K562 (cell line): ENCODE measurements at regions not wholly inside any gene's neighbourhood (a gene's known extent, or its start where the extent isn't known, plus 50 kb on each side); places are given as distances from the start of the nearest gene placed in this dataset.

ENCODE experiments used
- FOS ChIP-seq: IDR thresholded peaks from 3 replicates; pipeline ENCODE4 v1.6.1; 2011; ENCODE audit not compliant: insufficient read length; ENCODE audit errors: extremely low read depth
- OTX1 ChIP-seq: fragments of 450-650 bp; formaldehyde crosslinking; IDR thresholded peaks from 2 replicates; pipeline ENCODE4 v1.4.0; 2022; ENCODE audit warnings: mild to moderate bottlenecking
- RCOR1 ChIP-seq, 2 experiments: IDR thresholded peaks; 2 replicates each; pipeline ENCODE4 v1.6.1; 2012; ENCODE audit warnings: low read depth in 2 of 2, low read length in 2 of 2, borderline replicate concordance in 1 of 2, improper control_type of control experiment in 1 of 2
- SFPQ ChIP-seq: fragments of 200-400 bp; formaldehyde crosslinking; IDR thresholded peaks from 2 replicates; pipeline ENCODE4 v1.6.1; 2017; ENCODE audit warnings: mild to moderate bottlenecking, low read depth, low read length, moderate library complexity
- ZBTB40 ChIP-seq, 2 experiments: fragments of 450-650 bp in 1 of 2; sonication (generic) in 1 of 2; formaldehyde crosslinking in 1 of 2; IDR thresholded peaks; 2 replicates each; pipeline versions ENCODE4 v1.7.1 to v1.9.0; 2016 to 2022; ENCODE audit warnings: inconsistent platforms in 1 of 2, mild to moderate bottlenecking in 1 of 2, missing genetic modification reagents in 1 of 2
- ZBTB5 ChIP-seq: fragments of 450-650 bp; IDR thresholded peaks from 2 replicates; pipeline ENCODE4 v1.6.1; 2017; ENCODE audit warnings: antibody characterized with exemption
- TF ChIP-seq, protein P1 (sequence below), 3 experiments: IDR thresholded peaks in 2 of 3; conservative IDR thresholded peaks in 1 of 3; 2 replicates each; pipeline ENCODE4 v1.5.1; 2011 to 2012; ENCODE audit warnings: low read length in 3 of 3, mild to moderate bottlenecking in 3 of 3, control low read depth in 2 of 3, improper control_type of control experiment in 1 of 3, inconsistent platforms in 1 of 3, low read depth in 1 of 3, mixed read lengths in 1 of 3, moderate library complexity in 1 of 3; ENCODE audit not compliant: insufficient read depth in 2 of 3

- TF ChIP-seq SFPQ = no peak
- no peak for TF ChIP-seq RCOR1 (IDR thresholded peaks at IDR 0.05; ENCODE audit: borderline replicate concordance in 1 of 2, low read depth in 2 of 2, low read length in 2 of 2)
- TF ChIP-seq ZBTB5 = no peak
- TF ChIP-seq FOS = no peak
- TF ChIP-seq, protein P1, sequence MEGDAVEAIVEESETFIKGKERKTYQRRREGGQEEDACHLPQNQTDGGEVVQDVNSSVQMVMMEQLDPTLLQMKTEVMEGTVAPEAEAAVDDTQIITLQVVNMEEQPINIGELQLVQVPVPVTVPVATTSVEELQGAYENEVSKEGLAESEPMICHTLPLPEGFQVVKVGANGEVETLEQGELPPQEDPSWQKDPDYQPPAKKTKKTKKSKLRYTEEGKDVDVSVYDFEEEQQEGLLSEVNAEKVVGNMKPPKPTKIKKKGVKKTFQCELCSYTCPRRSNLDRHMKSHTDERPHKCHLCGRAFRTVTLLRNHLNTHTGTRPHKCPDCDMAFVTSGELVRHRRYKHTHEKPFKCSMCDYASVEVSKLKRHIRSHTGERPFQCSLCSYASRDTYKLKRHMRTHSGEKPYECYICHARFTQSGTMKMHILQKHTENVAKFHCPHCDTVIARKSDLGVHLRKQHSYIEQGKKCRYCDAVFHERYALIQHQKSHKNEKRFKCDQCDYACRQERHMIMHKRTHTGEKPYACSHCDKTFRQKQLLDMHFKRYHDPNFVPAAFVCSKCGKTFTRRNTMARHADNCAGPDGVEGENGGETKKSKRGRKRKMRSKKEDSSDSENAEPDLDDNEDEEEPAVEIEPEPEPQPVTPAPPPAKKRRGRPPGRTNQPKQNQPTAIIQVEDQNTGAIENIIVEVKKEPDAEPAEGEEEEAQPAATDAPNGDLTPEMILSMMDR (IDR thresholded peaks at IDR 0.05 in 2 of 3, conservative IDR thresholded peaks at IDR 0.05 in 1 of 3; ENCODE audit: insufficient read depth in 2 of 3, low read depth in 1 of 3, low read length in 3 of 3) = no peak
- TF ChIP-seq OTX1 (CRISPR knock-in tag) = no peak
- TF ChIP-seq ZBTB40 (IDR thresholded peaks at IDR 0.05) = no peak
- no peak for TF ChIP-seq ZBTB40 (CRISPR knock-in tag; IDR thresholded peaks at IDR 0.05)
These were observed 1849.4 kb upstream of the AGA start for GRCh38 chr4:179291657-179292056.
